Natural killer cell (primary cell): ENCODE measurements at regions not wholly inside any gene's neighbourhood (a gene's known extent, or its start where the extent isn't known, plus 50 kb on each side); places are given as distances from the start of the nearest gene placed in this dataset.

Experiments
- ATAC-seq, 3 donors: fragments of 150-1000 bp in 2 of 3; fragments of 200-7000 bp in 1 of 3; cut with Tn5 transposase; 1 replicate in 1 of 3; 2 replicates in 2 of 3; pipeline ENCODE4 v1.10.0; 2021; ENCODE audit warnings: mild to moderate bottlenecking in 2 of 3, moderate library complexity in 2 of 3
- DNase-seq, 2 donors: peaks; one replicate each; pipeline versions ENCODE4 v3.0.0 to v3.0.0-alpha.2; 2013 to 2021; ENCODE audit warnings: mixed read lengths in 1 of 2
- H3K27ac ChIP-seq: one replicate; pipeline ENCODE4 v1.5.1; 2013; ENCODE audit warnings: mild to moderate bottlenecking, low read length
- H3K27me3 ChIP-seq: one replicate; pipeline ENCODE4 v1.6.1; 2013; ENCODE audit warnings: low read length; ENCODE audit not compliant: control insufficient read depth, insufficient read depth
- H3K36me3 ChIP-seq: one replicate; pipeline ENCODE4 v1.6.1; 2013; ENCODE audit warnings: low read length; ENCODE audit not compliant: control insufficient read depth, insufficient read depth
- H3K4me1 ChIP-seq: one replicate; pipeline ENCODE4 v1.6.1; 2013; ENCODE audit warnings: low read length; ENCODE audit not compliant: control insufficient read depth, insufficient read depth
- H3K4me3 ChIP-seq: one replicate; pipeline ENCODE4 v1.5.1; 2013; ENCODE audit warnings: low read length
- H3K9me3 ChIP-seq: one replicate; pipeline ENCODE4 v1.6.1; 2013; ENCODE audit warnings: low read length; ENCODE audit not compliant: control insufficient read depth, insufficient read depth
- H3K27ac Mint-ChIP-seq, 2 donors: one replicate each; pipeline ENCODE4 v1.8.0; 2022; ENCODE audit warnings: mild to moderate bottlenecking in 2 of 2, mixed read lengths in 2 of 2, moderate library complexity in 1 of 2
- H3K27me3 Mint-ChIP-seq, 2 donors: one replicate each; pipeline ENCODE4 v1.8.0; 2022; ENCODE audit warnings: low read depth in 2 of 2, mixed read lengths in 2 of 2
- H3K36me3 Mint-ChIP-seq: one replicate; pipeline ENCODE4 v1.8.0; 2022; ENCODE audit warnings: mixed read lengths
- H3K4me1 Mint-ChIP-seq, 2 donors: one replicate each; pipeline ENCODE4 v1.8.0; 2022; ENCODE audit warnings: mixed read lengths in 2 of 2
- H3K4me3 Mint-ChIP-seq: one replicate; pipeline ENCODE4 v1.8.0; 2022; ENCODE audit warnings: mild to moderate bottlenecking, moderate library complexity, mixed read lengths
- H3K9me3 Mint-ChIP-seq, 2 donors: one replicate each; pipeline ENCODE4 v1.8.0; 2022; ENCODE audit warnings: mixed read lengths in 2 of 2
- CTCF ChIP-seq: fragments of 200-600 bp; IDR thresholded peaks from one replicate; pipeline ENCODE4 v1.8.0; 2022; ENCODE audit warnings: antibody characterized with exemption
- WGBS: methylation state at CpG from one replicate; pipeline ENCODE4 v1.1.7; 2013; ENCODE audit warnings: missing lambda C conversion rate; ENCODE audit not compliant: insufficient coverage; 5-methylcytosine and 5-hydroxymethylcytosine counted together
- intact Hi-C: fragments of 100-400 bp; cut with micrococcal nuclease; formaldehyde crosslinking; loops from one replicate; pipeline ENCODE4 v1.14.2; 2022

- no peaks in the 10 kb centered on the region for H3K4me1 ChIP-seq
- Mint-ChIP-seq H3K36me3 (no peaks in the 10 kb centered on the region), H3K27ac (no peak overlapping the region), H3K27me3 (peaks cover 10 to 13% of the 10 kb centered on the region in 2 donors), H3K4me1 (no peaks in the 10 kb centered on the region), H3K9me3 (no peaks in the 10 kb centered on the region), H3K4me3 (no peak overlapping the region)
- no peaks in the 10 kb centered on the region for H3K36me3 ChIP-seq
- TF ChIP-seq CTCF, result no peak
- H3K9me3 ChIP-seq, result no peaks in the 10 kb centered on the region
- WGBS, result 84% methylated on average over 3 of the region's 3 CpGs
- H3K27ac ChIP-seq, result no peak overlapping the region
- no peak overlapping the region for H3K4me3 ChIP-seq
- ATAC-seq (no peak), DNase-seq (no peak)
- H3K27me3 ChIP-seq, result no peaks in the 10 kb centered on the region
- intact Hi-C loops, result no loop called here
Observed at GRCh38 chr4:10171055-10171454, 54.5 kb upstream of the WDR1 start.

GRCh38 chr4:10169839-10170387 is 53.3 kb upstream of the WDR1 start:
- Histone ChIP-seq H3K4me3 (no peak overlapping the region), H3K27me3 (no peaks in the 10 kb centered on the region), H3K9me3 (no peaks in the 10 kb centered on the region), H3K36me3 (no peaks in the 10 kb centered on the region), H3K27ac (no peak overlapping the region), H3K4me1 (no peaks in the 10 kb centered on the region)
- intact Hi-C loops, result no loop called here
- Mint-ChIP-seq H3K4me3 (no peak overlapping the region), H3K27ac (no peak overlapping the region), H3K4me1 (no peaks in the 10 kb centered on the region), H3K27me3 (peaks cover 10 to 13% of the 10 kb centered on the region in 2 donors), H3K9me3 (no peaks in the 10 kb centered on the region), H3K36me3 (no peaks in the 10 kb centered on the region)
- no peak for TF ChIP-seq CTCF
- no peak for DNase-seq
- 93% methylated on average over 8 of the region's 10 CpGs for WGBS
- ATAC-seq, result no peak

- no peaks in the 10 kb centered on the region for H3K4me1 Mint-ChIP-seq
- H3K27me3 Mint-ChIP-seq, result peaks cover 4 to 7% of the 10 kb centered on the region in 2 donors
- H3K4me3 Mint-ChIP-seq, result no peak overlapping the region
- no peak for ATAC-seq
- H3K27ac Mint-ChIP-seq, result no peak overlapping the region
- H3K36me3 ChIP-seq, result no peaks in the 10 kb centered on the region
- TF ChIP-seq CTCF, result no peak
- H3K4me1 ChIP-seq, result no peaks in the 10 kb centered on the region
- no peak for DNase-seq
- WGBS, result 57% methylated on average over 3 of the region's 3 CpGs
- no peaks in the 10 kb centered on the region for H3K9me3 Mint-ChIP-seq
- intact Hi-C loops, result no loop called here
- no peaks in the 10 kb centered on the region for H3K27me3 ChIP-seq
- H3K36me3 Mint-ChIP-seq, result no peaks in the 10 kb centered on the region
- no peak overlapping the region for H3K4me3 ChIP-seq
- H3K27ac ChIP-seq, result no peak overlapping the region
- H3K9me3 ChIP-seq, result no peaks in the 10 kb centered on the region
Observed at GRCh38 chr4:10168151-10168550, 51.6 kb upstream of the WDR1 start.

GRCh38 chr4:10167201-10167600 is 50.6 kb upstream of the WDR1 start:
- H3K4me3 Mint-ChIP-seq, result no peak overlapping the region
- DNase-seq (no peak), ATAC-seq (no peak)
- no peak for TF ChIP-seq CTCF
- no peaks in the 10 kb centered on the region for H3K9me3 Mint-ChIP-seq
- peaks cover 0 to 4% of the 10 kb centered on the region in 2 donors for H3K27me3 Mint-ChIP-seq
- H3K9me3 ChIP-seq, result no peaks in the 10 kb centered on the region
- no peaks in the 10 kb centered on the region for H3K36me3 Mint-ChIP-seq
- no peak overlapping the region for H3K27ac ChIP-seq
- H3K4me1 ChIP-seq, result no peaks in the 10 kb centered on the region
- H3K4me3 ChIP-seq, result no peak overlapping the region
- no peak overlapping the region for H3K27ac Mint-ChIP-seq
- intact Hi-C loops, result no loop called here
- H3K4me1 Mint-ChIP-seq, result peaks cover 0 to 4% of the 10 kb centered on the region in 2 donors
- H3K27me3 ChIP-seq, result no peaks in the 10 kb centered on the region
- H3K36me3 ChIP-seq, result no peaks in the 10 kb centered on the region
- WGBS, result 59% methylated on average over 4 of the region's 4 CpGs
